H1 (cell line): ENCODE measurements at regions not wholly inside any gene's neighbourhood (a gene's known extent, or its start where the extent isn't known, plus 50 kb on each side); places are given as distances from the start of the nearest gene placed in this dataset.

Source experiments
- CTCF ChIA-PET: fragments of 300-600 bp; sonication (Branson Sonifier 250); formaldehyde crosslinking; loops from one replicate; lab custom pipeline; 2021; ENCODE audit not compliant: partially characterized antibody; lab: Charles Lee
- POLR2A ChIA-PET: fragments of 300-600 bp; sonication (Branson Sonifier 250); formaldehyde crosslinking; loops from one replicate; lab custom pipeline; 2021; ENCODE audit warnings: inconsistent platforms; ENCODE audit not compliant: partially characterized antibody; lab: Charles Lee
- DNase-seq, 2 experiments: peaks; one replicate each; pipeline versions ENCODE4 v3.0.0 to v3.0.0-alpha.2; 2010 to 2022; ENCODE audit warnings: low spot score in 2 of 2, low read depth in 1 of 2, mixed read lengths in 1 of 2
- FAIRE-seq: peaks from 2 replicates; lab custom pipeline; 2011; peaks lifted over from hg19 to GRCh38; lab: Jason Lieb, UNC
- H2AFZ ChIP-seq: 2 replicates; pipeline ENCODE4 v1.8.1; 2012; ENCODE audit warnings: low read length, inconsistent platforms
- H2AK5ac ChIP-seq: 2 replicates; pipeline ENCODE4 v1.6.1; 2013; ENCODE audit warnings: low read depth, low read length
- H2BK120ac ChIP-seq: replicated peaks from 2 replicates; pipeline ENCODE3; 2013; ENCODE audit warnings: low read depth, low read length, inconsistent platforms
- H2BK12ac ChIP-seq: 2 replicates; pipeline ENCODE4 v1.6.1; 2013; ENCODE audit warnings: low read depth, low read length
- H2BK15ac ChIP-seq: 2 replicates; pipeline ENCODE4 v1.6.1; 2013; ENCODE audit warnings: low read length
- H2BK20ac ChIP-seq: 2 replicates; pipeline ENCODE4 v1.6.1; 2013; ENCODE audit warnings: low read length
- H2BK5ac ChIP-seq: 2 replicates; pipeline ENCODE4 v1.6.1; 2013; ENCODE audit warnings: low read depth, low read length
- H3K14ac ChIP-seq: 2 replicates; pipeline ENCODE4 v1.6.1; 2013; ENCODE audit warnings: inconsistent platforms; ENCODE audit not compliant: insufficient read length
- H3K18ac ChIP-seq: 2 replicates; pipeline ENCODE4 v1.6.1; 2013; ENCODE audit warnings: low read length; ENCODE audit errors: extremely low read depth
- H3K23ac ChIP-seq: 2 replicates; pipeline ENCODE4 v1.6.1; 2013; ENCODE audit warnings: inconsistent platforms; ENCODE audit not compliant: insufficient read length
- H3K23me2 ChIP-seq: 2 replicates; pipeline ENCODE4 v1.6.1; 2013; ENCODE audit warnings: low read depth, low read length
- H3K27ac ChIP-seq: 2 replicates; pipeline ENCODE4 v1.6.1; 2011; ENCODE audit warnings: low read depth, low read length, inconsistent platforms
- H3K27me3 ChIP-seq, 4 experiments: replicated peaks in 1 of 4; 1 replicate in 1 of 4; 2 replicates in 3 of 4; pipeline versions ENCODE4 v1.6.1 to v1.8.1; 2011 to 2013; ENCODE audit warnings: low read length in 3 of 4, mild to moderate bottlenecking in 3 of 4, inconsistent platforms in 2 of 4, mixed read lengths in 2 of 4, moderate library complexity in 1 of 4; ENCODE audit not compliant: control insufficient read depth in 3 of 4, insufficient read depth in 3 of 4; ENCODE audit errors: extremely low read depth in 1 of 4
- H3K36me3 ChIP-seq, 4 experiments: 2 replicates each; pipeline versions ENCODE4 v1.6.1 to v1.8.1; 2011 to 2013; ENCODE audit warnings: mild to moderate bottlenecking in 4 of 4, low read length in 3 of 4, moderate library complexity in 2 of 4, control low read depth in 1 of 4, inconsistent platforms in 1 of 4; ENCODE audit not compliant: insufficient read depth in 4 of 4, control insufficient read depth in 2 of 4
- H3K4ac ChIP-seq: replicated peaks from 2 replicates; pipeline ENCODE3; 2013; ENCODE audit warnings: low read length, low read depth, mixed read lengths, inconsistent platforms; ENCODE audit not compliant: insufficient read length
- H3K4me1 ChIP-seq, 4 experiments: replicated peaks in 1 of 4; 1 replicate in 1 of 4; 2 replicates in 3 of 4; pipeline versions ENCODE4 v1.6.1 to v1.8.1; 2011 to 2013; ENCODE audit warnings: low read length in 3 of 4, inconsistent platforms in 2 of 4, mixed read lengths in 1 of 4; ENCODE audit not compliant: insufficient read depth in 4 of 4, control insufficient read depth in 3 of 4
- H3K4me2 ChIP-seq, 2 experiments: 2 replicates each; pipeline versions ENCODE4 v1.6.1 to v1.8.1; 2011 to 2013; ENCODE audit warnings: low read depth in 2 of 2, low read length in 2 of 2, control low read depth in 1 of 2, inconsistent platforms in 1 of 2, mild to moderate bottlenecking in 1 of 2; ENCODE audit not compliant: insufficient read depth in 1 of 2
- H3K4me3 ChIP-seq, 4 experiments: fragments of 200-600, 300-600 bp in 1 of 4; sonication (generic), shearing (Covaris generic), sonication (Bioruptor Twin) in 1 of 4; 2 replicates each; pipeline versions ENCODE4 v1.5.1 to v1.8.1; 2011 to 2016; ENCODE audit warnings: low read length in 4 of 4, low read depth in 3 of 4, control low read depth in 2 of 4, inconsistent platforms in 2 of 4, mild to moderate bottlenecking in 2 of 4, mixed read lengths in 1 of 4, moderate library complexity in 1 of 4; ENCODE audit not compliant: insufficient read depth in 2 of 4; ENCODE audit errors: extremely low read depth in 1 of 4
- H3K56ac ChIP-seq: replicated peaks from 2 replicates; pipeline ENCODE3; 2013; ENCODE audit warnings: low read depth, mild to moderate bottlenecking, mixed read lengths, low read length, inconsistent platforms; ENCODE audit not compliant: insufficient read length
- H3K79me1 ChIP-seq: 2 replicates; pipeline ENCODE4 v1.6.1; 2013; ENCODE audit warnings: low read depth, low read length, control low read depth
- H3K79me2 ChIP-seq, 2 experiments: 2 replicates each; pipeline versions ENCODE4 v1.6.1 to v1.8.1; 2012 to 2013; ENCODE audit warnings: low read length in 2 of 2, mild to moderate bottlenecking in 2 of 2, inconsistent platforms in 1 of 2; ENCODE audit not compliant: insufficient read depth in 2 of 2, control insufficient read depth in 1 of 2
- H3K9ac ChIP-seq, 4 experiments: replicated peaks in 1 of 4; 1 replicate in 1 of 4; 2 replicates in 3 of 4; pipeline versions ENCODE4 v1.6.1 to v1.8.1; 2011 to 2013; ENCODE audit warnings: low read depth in 3 of 4, low read length in 3 of 4, control low read depth in 2 of 4, mild to moderate bottlenecking in 2 of 4, moderate library complexity in 2 of 4, inconsistent platforms in 1 of 4; ENCODE audit errors: extremely low read depth in 1 of 4
- H3K9me3 ChIP-seq, 2 experiments: 2 replicates each; pipeline versions ENCODE4 v1.6.1 to v1.8.1; 2012 to 2013; ENCODE audit warnings: mild to moderate bottlenecking in 2 of 2, moderate library complexity in 2 of 2, control low read depth in 1 of 2, inconsistent platforms in 1 of 2, low read depth in 1 of 2, low read length in 1 of 2, mixed read lengths in 1 of 2; ENCODE audit not compliant: insufficient read depth in 2 of 2
- H4K20me1 ChIP-seq, 2 experiments: replicated peaks in 1 of 2; 2 replicates each; pipeline versions ENCODE3 to v1.8.1; 2011 to 2013; ENCODE audit warnings: inconsistent platforms in 2 of 2, low read length in 2 of 2, mild to moderate bottlenecking in 1 of 2; ENCODE audit not compliant: insufficient read depth in 2 of 2, control insufficient read depth in 1 of 2
- H4K5ac ChIP-seq: 2 replicates; pipeline ENCODE4 v1.6.1; 2013; ENCODE audit warnings: low read length, low read depth, mixed read lengths, inconsistent platforms; ENCODE audit not compliant: insufficient read length
- H4K8ac ChIP-seq: 2 replicates; pipeline ENCODE4 v1.8.0; 2013; ENCODE audit warnings: mild to moderate bottlenecking, moderate library complexity, low read length, inconsistent platforms; ENCODE audit not compliant: insufficient read depth; ENCODE audit errors: extremely low read depth
- H4K91ac ChIP-seq: replicated peaks from 2 replicates; pipeline ENCODE3; 2013; ENCODE audit warnings: low read length, mixed read lengths, inconsistent platforms; ENCODE audit not compliant: insufficient read length
- ASH2L ChIP-seq: fragments of 200-600, 300-600 bp; sonication (generic); IDR thresholded peaks from one replicate; pipeline ENCODE4 v1.7.1; 2017; ENCODE audit warnings: low read length
- CBX8 ChIP-seq: fragments of 300-800, 300-1000 bp; sonication (generic); IDR thresholded peaks from 2 replicates; pipeline ENCODE4 v1.7.1; 2016; ENCODE audit warnings: low read depth, low read length, borderline replicate concordance
- CTBP2 ChIP-seq: IDR thresholded peaks from 2 replicates; pipeline ENCODE4 v1.7.0; 2011; ENCODE audit warnings: borderline replicate concordance, mild to moderate bottlenecking, moderate library complexity, mixed read lengths, low read length; ENCODE audit not compliant: insufficient read depth, insufficient read length
- FOSL1 ChIP-seq: IDR thresholded peaks from 2 replicates; pipeline ENCODE4 v1.6.1; 2011; ENCODE audit warnings: mild to moderate bottlenecking, low read depth, low read length, moderate library complexity; ENCODE audit not compliant: insufficient read depth
- GABPA ChIP-seq: IDR thresholded peaks from 2 replicates; pipeline ENCODE4 v1.6.1; 2011; ENCODE audit warnings: mild to moderate bottlenecking, low read length, moderate library complexity, borderline replicate concordance; ENCODE audit not compliant: insufficient read depth
- RFX5 ChIP-seq: IDR thresholded peaks from 2 replicates; pipeline ENCODE4 v1.6.1; 2011; ENCODE audit warnings: low read depth, low read length, improper control_type of control experiment, borderline replicate concordance
- SIX5 ChIP-seq: IDR thresholded peaks from 2 replicates; pipeline ENCODE4 v1.6.1; 2011; ENCODE audit warnings: mild to moderate bottlenecking, low read depth, low read length
- SP1 ChIP-seq: IDR thresholded peaks from 2 replicates; pipeline ENCODE4 v1.6.1; 2011; ENCODE audit warnings: low read depth, low read length
- TAF1 ChIP-seq: IDR thresholded peaks from 2 replicates; pipeline ENCODE4 v1.6.1; 2011; ENCODE audit warnings: mild to moderate bottlenecking, low read depth, low read length
- TCF12 ChIP-seq: IDR thresholded peaks from 2 replicates; pipeline ENCODE4 v1.6.1; 2011; ENCODE audit warnings: low read depth, mild to moderate bottlenecking, low read length
- WGBS, 2 experiments: shearing (Covaris generic) in 1 of 2; methylation state at CpG; one replicate each; pipeline versions ENCODE4 v1.1.6 to v1.1.7; 2013 to 2015; ENCODE audit warnings: low lambda C conversion rate in 2 of 2, mixed read lengths in 2 of 2, inconsistent platforms in 1 of 2, low coverage in 1 of 2, missing lambda C conversion rate in 1 of 2; ENCODE audit not compliant: insufficient replicate concordance in 2 of 2, insufficient coverage in 1 of 2, insufficient read length in 1 of 2; ENCODE audit errors: extremely low coverage in 1 of 2, missing lambda C conversion rate in 1 of 2; 5-methylcytosine and 5-hydroxymethylcytosine counted together

GRCh38 chr18:1246827-1247226 lies 342.2 kb downstream of the ADCYAP1 start:
- DNase-seq (no peak), FAIRE-seq (no peak)
- Histone ChIP-seq H2AFZ (no peak overlapping the region), H3K14ac (no peak overlapping the region), H4K91ac (no peak overlapping the region), H3K4me3 (no peak overlapping the region), H3K9ac (no peak overlapping the region), H3K56ac (no peak overlapping the region), H4K5ac (no peak overlapping the region), H4K20me1 (no peaks in the 10 kb centered on the region), H3K27ac (no peak overlapping the region), H3K23ac (no peak overlapping the region), H3K18ac (no peak overlapping the region), H3K79me2 (no peaks in the 10 kb centered on the region), H2BK120ac (no peak overlapping the region), H3K9me3 (no peaks in the 10 kb centered on the region; a peak in 1 of 4 replicates), H3K4me2 (no peak overlapping the region), H3K4ac (no peak overlapping the region), H3K79me1 (no peaks in the 10 kb centered on the region), H3K23me2 (no peaks in the 10 kb centered on the region; the same call in 1 of the 2 replicates), H2BK12ac (no peak overlapping the region), H2BK20ac (no peak overlapping the region), H3K36me3 (no peaks in the 10 kb centered on the region), H3K4me1 (no peaks in the 10 kb centered on the region), H2BK15ac (no peak overlapping the region), H2BK5ac (no peak overlapping the region), H3K27me3 (no peaks in the 10 kb centered on the region), H4K8ac (no peak overlapping the region), H2AK5ac (no peak overlapping the region)
- POLR2A ChIA-PET: no interaction called here
- CTCF ChIA-PET: interaction anchor here (1.2 kb wide), 1 partner anchor 47 kb away, joined by 3 read pairs; no protein-coding TSS in a partner anchor
- 82% methylated on average over 9 of the region's 9 CpGs; no CpG with 5 or more reads in 1 of the 2 experiments for WGBS, 2 experiments
- no peak for TF ChIP-seq ASH2L
- TF ChIP-seq SIX5: no peak
- TF ChIP-seq GABPA: no peak
- no peak for TF ChIP-seq CTBP2
- TF ChIP-seq FOSL1: no peak
- TF ChIP-seq CBX8: no peak
- no peak for TF ChIP-seq RFX5
- TF ChIP-seq TAF1: no peak
- TF ChIP-seq TCF12: no peak
- no peak for TF ChIP-seq SP1
